Sigmoid colon (tissue), 6 donors: ENCODE measurements at regions not wholly inside any gene's neighbourhood (a gene's known extent, or its start where the extent isn't known, plus 50 kb on each side); places are given as distances from the start of the nearest gene placed in this dataset.

Experiments
- DNase-seq: peaks from one replicate; pipeline ENCODE4 v3.0.0-alpha.2; 2019
- H3K27ac ChIP-seq, 4 donors: fragments of 200-600 bp; sonication (generic); one replicate each; pipeline ENCODE4 v1.5.1; 2016 to 2019; ENCODE audit warnings: mild to moderate bottlenecking in 1 of 4
- H3K27me3 ChIP-seq, 3 donors: fragments of 200-600 bp; sonication (generic); one replicate each; pipeline ENCODE4 v1.5.1; 2019; ENCODE audit warnings: mild to moderate bottlenecking in 1 of 3
- H3K36me3 ChIP-seq, 4 donors: fragments of 200-600 bp; sonication (generic); one replicate each; pipeline ENCODE4 v1.5.1; 2016 to 2019
- H3K4me1 ChIP-seq, 4 donors: fragments of 200-600 bp; sonication (generic); one replicate each; pipeline ENCODE4 v1.5.1; 2017 to 2019
- H3K4me3 ChIP-seq, 4 donors: fragments of 200-600 bp; sonication (generic); one replicate each; pipeline ENCODE4 v1.5.1; 2017 to 2019; ENCODE audit warnings: mild to moderate bottlenecking in 2 of 4, moderate library complexity in 1 of 4
- H3K9me3 ChIP-seq, 4 donors: fragments of 200-600 bp in 3 of 4; sonication (generic) in 3 of 4; one replicate each; pipeline versions ENCODE4 v1.5.1 to v1.6.1; 2013 to 2019
- EP300 ChIP-seq, 4 donors: sonication (generic); formaldehyde crosslinking; IDR thresholded peaks; one replicate each; pipeline ENCODE4 v1.6.1; 2017; ENCODE audit warnings: antibody characterized with exemption in 4 of 4
- POLR2A ChIP-seq, 2 donors: fragments of 450-650 bp; IDR thresholded peaks; one replicate each; pipeline ENCODE4 v1.6.1; 2016; ENCODE audit warnings: antibody characterized with exemption in 2 of 2, mild to moderate bottlenecking in 2 of 2, moderate library complexity in 2 of 2
- POLR2AphosphoS5 ChIP-seq, 4 donors: sonication (generic); formaldehyde crosslinking; IDR thresholded peaks; one replicate each; pipeline ENCODE4 v1.6.1; 2017; ENCODE audit warnings: antibody characterized with exemption in 4 of 4
- WGBS, 2 donors: extraction: QIAGEN DNeasy Blood & Tissue Kit; methylation state at CpG; one replicate each; pipeline ENCODE4 v1.1.7; 2013; 5-methylcytosine and 5-hydroxymethylcytosine counted together
- intact Hi-C: fragments of 100-400 bp; cut with DNase I; formaldehyde crosslinking; loops from one replicate; pipeline ENCODE4 v1.15.1; 2023
- TF ChIP-seq, protein P1 (sequence below), 4 experiments: fragments of 450-650 bp in 3 of 4; fragments of 200-600 bp in 1 of 4; IDR thresholded peaks; one replicate each; pipeline ENCODE4 v1.5.1; 2016 to 2019; ENCODE audit warnings: antibody characterized with exemption in 4 of 4, mild to moderate bottlenecking in 3 of 4, moderate library complexity in 2 of 4
- donor health status: healthy with polysubstance abuse.
- donor health status: healthy.

DNA sequence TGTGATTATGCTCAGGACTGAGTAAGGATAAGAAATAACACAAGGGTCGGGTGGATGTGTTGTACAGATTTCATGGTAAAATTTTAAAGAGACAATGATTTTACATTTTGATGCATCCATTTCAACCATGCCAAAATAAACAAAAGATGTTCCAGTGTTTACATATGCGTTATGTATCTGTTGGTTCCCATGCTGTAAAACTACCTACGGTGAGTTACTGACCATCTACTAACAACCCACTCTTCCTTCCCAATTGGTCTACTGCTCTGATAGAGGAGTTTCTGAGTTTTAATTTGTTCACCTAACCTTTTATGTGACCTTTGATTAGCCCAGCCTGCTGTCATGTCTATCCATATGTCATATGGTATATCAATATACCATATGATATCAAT, 1697.1 kb downstream of the MAT2B start:
- no peak for TF ChIP-seq POLR2AphosphoS5 (IDR thresholded peaks at IDR 0.05)
- TF ChIP-seq POLR2A (IDR thresholded peaks at IDR 0.05), result no peak
- TF ChIP-seq, protein P1, sequence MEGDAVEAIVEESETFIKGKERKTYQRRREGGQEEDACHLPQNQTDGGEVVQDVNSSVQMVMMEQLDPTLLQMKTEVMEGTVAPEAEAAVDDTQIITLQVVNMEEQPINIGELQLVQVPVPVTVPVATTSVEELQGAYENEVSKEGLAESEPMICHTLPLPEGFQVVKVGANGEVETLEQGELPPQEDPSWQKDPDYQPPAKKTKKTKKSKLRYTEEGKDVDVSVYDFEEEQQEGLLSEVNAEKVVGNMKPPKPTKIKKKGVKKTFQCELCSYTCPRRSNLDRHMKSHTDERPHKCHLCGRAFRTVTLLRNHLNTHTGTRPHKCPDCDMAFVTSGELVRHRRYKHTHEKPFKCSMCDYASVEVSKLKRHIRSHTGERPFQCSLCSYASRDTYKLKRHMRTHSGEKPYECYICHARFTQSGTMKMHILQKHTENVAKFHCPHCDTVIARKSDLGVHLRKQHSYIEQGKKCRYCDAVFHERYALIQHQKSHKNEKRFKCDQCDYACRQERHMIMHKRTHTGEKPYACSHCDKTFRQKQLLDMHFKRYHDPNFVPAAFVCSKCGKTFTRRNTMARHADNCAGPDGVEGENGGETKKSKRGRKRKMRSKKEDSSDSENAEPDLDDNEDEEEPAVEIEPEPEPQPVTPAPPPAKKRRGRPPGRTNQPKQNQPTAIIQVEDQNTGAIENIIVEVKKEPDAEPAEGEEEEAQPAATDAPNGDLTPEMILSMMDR (IDR thresholded peaks at IDR 0.05), result no peak
- Histone ChIP-seq H3K4me3 (no peak overlapping the region), H3K27me3 (no peaks in the 10 kb centered on the region), H3K9me3 (no peaks in the 10 kb centered on the region), H3K36me3 (no peaks in the 10 kb centered on the region), H3K4me1 (no peaks in the 10 kb centered on the region), H3K27ac (no peak overlapping the region)
- intact Hi-C loops, result no loop called here
- DNase-seq, result no peak
- 41 to 71% methylated on average over 3 of the region's 3 CpGs for WGBS, 2 donors

DNA sequence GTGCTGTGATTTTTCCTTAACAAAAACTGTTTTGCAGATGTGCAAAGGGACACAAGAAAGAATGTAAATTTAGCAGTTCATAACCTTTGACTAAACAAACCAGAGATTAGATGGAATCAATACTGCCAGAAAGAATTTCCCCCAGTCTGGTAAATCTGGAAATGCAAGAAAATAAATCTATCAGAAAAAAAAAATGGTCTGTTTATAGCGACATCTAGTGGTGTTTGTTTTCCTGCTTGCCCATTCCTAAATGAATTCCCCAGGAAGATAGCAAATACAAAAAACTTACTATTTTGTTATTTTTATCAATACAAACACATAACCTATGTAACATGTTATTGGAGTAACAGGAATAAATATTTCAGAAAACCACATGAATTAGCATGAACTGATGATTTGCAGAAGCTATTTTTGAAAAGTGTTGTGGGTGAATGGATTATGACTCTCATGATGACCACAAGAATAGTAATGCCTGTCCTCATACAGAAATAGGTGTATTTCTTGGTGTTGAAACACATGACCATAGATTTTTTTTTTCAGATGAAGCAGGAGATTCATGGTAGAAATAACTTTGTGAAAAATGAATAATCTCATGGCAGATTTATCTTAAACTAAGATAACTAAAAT, 1703.8 kb downstream of the MAT2B start:
- H3K36me3 ChIP-seq, result no peaks in the 10 kb centered on the region
- intact Hi-C loops, result loop anchor here (5.0 kb wide), 2 partner anchors 1197 to 1647 kb away; no protein-coding TSS in a partner anchor
- no peaks in the 10 kb centered on the region for H3K27me3 ChIP-seq
- no peak overlapping the region for H3K27ac ChIP-seq
- no peak overlapping the region for H3K4me3 ChIP-seq
- 0% methylated on average over 1 of the region's 1 CpG for WGBS, 2 donors
- TF ChIP-seq, protein P1 (IDR thresholded peaks at IDR 0.05), result peak; percentile 10 to 53 (median 26)
- TF ChIP-seq EP300 (IDR thresholded peaks at IDR 0.05), result no peak
- no peaks in the 10 kb centered on the region for H3K4me1 ChIP-seq
- no peaks in the 10 kb centered on the region for H3K9me3 ChIP-seq
- DNase-seq, result no peak

DNA sequence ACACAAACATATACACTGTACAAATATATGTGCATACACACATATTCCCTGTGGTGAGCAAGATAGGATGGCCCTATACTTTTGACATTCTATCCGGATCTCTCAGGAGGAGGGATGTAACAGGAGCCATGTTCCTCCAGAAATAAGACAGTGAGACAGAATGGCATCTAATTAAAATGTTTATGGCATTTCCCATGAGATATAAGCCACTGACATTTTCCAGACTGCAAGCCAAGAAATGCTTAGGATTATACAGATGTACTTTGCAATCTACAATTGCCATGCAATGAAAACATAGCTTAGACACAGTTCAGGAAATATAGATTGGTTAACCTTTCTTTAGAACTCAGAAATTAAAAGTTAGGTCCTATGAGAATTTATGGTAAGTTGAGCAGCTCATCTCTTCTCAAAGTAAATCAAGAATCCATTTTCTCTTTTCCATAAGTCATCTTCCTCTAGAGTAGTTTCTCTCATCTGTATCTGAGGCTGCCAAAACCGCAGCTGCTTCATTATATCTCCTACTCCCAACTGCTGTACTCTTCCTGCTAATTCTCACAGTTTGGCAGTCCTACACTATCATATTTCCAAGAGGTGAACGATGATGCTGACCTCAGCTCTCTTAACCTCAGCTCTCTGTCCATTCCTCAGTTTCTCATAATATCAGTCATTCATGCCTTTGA, 1719.1 kb downstream of the MAT2B start:
- Histone ChIP-seq H3K4me3 (no peak overlapping the region), H3K36me3 (no peaks in the 10 kb centered on the region), H3K4me1 (no peaks in the 10 kb centered on the region), H3K27me3 (no peaks in the 10 kb centered on the region), H3K27ac (no peak overlapping the region), H3K9me3 (no peaks in the 10 kb centered on the region)
- no peak for DNase-seq
- WGBS, 2 donors, result 74 to 77% methylated on average over 3 of the region's 3 CpGs
- TF ChIP-seq POLR2A (IDR thresholded peaks at IDR 0.05) (no peak), EP300 (IDR thresholded peaks at IDR 0.05) (no peak)
- TF ChIP-seq, protein P1 (IDR thresholded peaks at IDR 0.05), result no peak
- intact Hi-C loops, result no loop called here

DNA sequence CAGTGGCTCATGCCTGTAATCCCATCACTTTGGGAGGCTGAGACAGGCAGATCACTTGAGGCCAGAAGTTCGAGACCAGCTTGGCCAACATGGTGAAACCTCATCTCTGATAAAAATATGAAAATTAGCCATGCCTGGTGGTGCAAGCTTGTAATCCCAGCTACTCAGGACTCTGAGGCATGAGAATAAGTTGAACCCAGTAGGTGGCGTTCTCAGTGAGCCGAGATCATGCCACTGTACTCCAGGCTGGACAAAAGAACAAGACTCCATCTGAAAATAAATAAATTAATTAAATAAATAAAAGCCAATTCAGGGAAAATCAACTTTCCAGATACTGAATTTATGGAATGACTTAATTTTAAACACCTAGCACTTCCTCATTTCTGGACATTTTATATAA, 1722.1 kb downstream of the MAT2B start:
- Histone ChIP-seq H3K27me3 (no peaks in the 10 kb centered on the region), H3K4me1 (no peaks in the 10 kb centered on the region), H3K36me3 (no peaks in the 10 kb centered on the region), H3K9me3 (no peaks in the 10 kb centered on the region), H3K4me3 (no peak overlapping the region), H3K27ac (no peak overlapping the region)
- DNase-seq, result no peak
- 93 to 95% methylated on average over 3 of the region's 3 CpGs for WGBS, 2 donors
- intact Hi-C loops, result no loop called here
- no peak for TF ChIP-seq POLR2AphosphoS5 (IDR thresholded peaks at IDR 0.05)
- no peak for TF ChIP-seq EP300 (IDR thresholded peaks at IDR 0.05)
- TF ChIP-seq, protein P1 (IDR thresholded peaks at IDR 0.05), result no peak
- TF ChIP-seq POLR2A (IDR thresholded peaks at IDR 0.05), result no peak

DNA sequence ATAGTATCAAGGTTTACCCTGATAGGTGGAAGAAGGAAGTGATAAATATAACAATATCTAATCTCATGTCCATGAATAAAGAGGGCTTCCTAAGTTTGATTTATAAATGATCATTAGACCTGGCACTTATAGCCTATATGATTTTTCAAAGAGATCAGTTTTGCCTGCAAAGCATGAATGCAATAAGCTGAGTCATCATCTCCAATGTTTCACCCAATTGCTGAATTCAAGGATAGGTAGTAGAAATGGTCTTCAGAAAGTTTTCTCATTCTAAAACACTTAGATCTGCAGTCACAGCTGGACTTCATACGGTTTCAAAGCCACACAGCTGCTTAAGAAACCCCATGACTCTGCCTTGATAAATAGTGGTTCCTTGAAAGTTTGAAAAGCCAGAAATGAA, 1722.8 kb downstream of the MAT2B start:
- H3K27me3 ChIP-seq, result no peaks in the 10 kb centered on the region
- H3K4me1 ChIP-seq, result no peaks in the 10 kb centered on the region
- 61 to 75% methylated on average over 1 of the region's 1 CpG for WGBS, 2 donors
- no peak overlapping the region for H3K27ac ChIP-seq
- TF ChIP-seq, protein P1 (IDR thresholded peaks at IDR 0.05), result no peak
- no peak for TF ChIP-seq EP300 (IDR thresholded peaks at IDR 0.05)
- TF ChIP-seq POLR2A (IDR thresholded peaks at IDR 0.05), result no peak
- TF ChIP-seq POLR2AphosphoS5 (IDR thresholded peaks at IDR 0.05), result no peak
- no peak overlapping the region for H3K4me3 ChIP-seq
- no peaks in the 10 kb centered on the region for H3K36me3 ChIP-seq
- no peak for DNase-seq
- H3K9me3 ChIP-seq, result no peaks in the 10 kb centered on the region
- intact Hi-C loops, result no loop called here
